Calu3 (cell line): ENCODE measurements at regions not wholly inside any gene's neighbourhood (a gene's known extent, or its start where the extent isn't known, plus 50 kb on each side); places are given as distances from the start of the nearest gene placed in this dataset.
"Not testable (repeated sequence)": the region's sequence is repeated elsewhere in the genome, so short reads cannot be mapped to it uniquely, and the experiment has no call there.

Experiments
- BruUV-seq: library from RNA; stranded (reverse); fragments of 400-500 nt; replicated peaks from 2 replicates; lab custom pipeline; 2021; lab: Mats Ljungman, UMichigan
- CTCF ChIA-PET: fragments of 300-600 bp; sonication (Branson Sonifier 250); formaldehyde crosslinking; loops from one replicate; lab custom pipeline; 2022; ENCODE audit warnings: antibody characterized with exemption; lab: Charles Lee
- DNase-seq: peaks from one replicate; pipeline ENCODE4 v3.0.0; 2022
- H3K27ac Mint-ChIP-seq: one replicate; pipeline ENCODE4 v1.8.0; 2022; ENCODE audit warnings: mixed read lengths; ENCODE audit not compliant: unreplicated experiment
- H3K27me3 Mint-ChIP-seq: one replicate; pipeline ENCODE4 v1.8.0; 2022; ENCODE audit warnings: mixed read lengths; ENCODE audit not compliant: unreplicated experiment
- H3K36me3 Mint-ChIP-seq: one replicate; pipeline ENCODE4 v1.8.0; 2022; ENCODE audit warnings: mild to moderate bottlenecking, moderate library complexity, mixed read lengths; ENCODE audit not compliant: insufficient read depth, unreplicated experiment
- H3K4me1 Mint-ChIP-seq: one replicate; pipeline ENCODE4 v1.8.0; 2022; ENCODE audit warnings: mild to moderate bottlenecking, low read depth, mixed read lengths; ENCODE audit not compliant: unreplicated experiment
- H3K4me3 Mint-ChIP-seq: one replicate; pipeline ENCODE4 v1.8.0; 2022; ENCODE audit warnings: mild to moderate bottlenecking, low read depth, moderate library complexity, mixed read lengths; ENCODE audit not compliant: unreplicated experiment
- H3K9me3 Mint-ChIP-seq: one replicate; pipeline ENCODE4 v1.8.0; 2022; ENCODE audit warnings: low read depth, mixed read lengths; ENCODE audit not compliant: unreplicated experiment
- CTCF ChIP-seq: fragments of 200-600 bp; IDR thresholded peaks from one replicate; pipeline ENCODE4 v1.8.0; 2022; ENCODE audit warnings: antibody characterized with exemption; ENCODE audit not compliant: unreplicated experiment
- intact Hi-C: fragments of 100-400 bp; cut with micrococcal nuclease; formaldehyde crosslinking; loops from one replicate; pipeline ENCODE4 v1.10.0; 2022; ENCODE audit not compliant: unreplicated experiment

- intact Hi-C loops, result no loop called here
- no peak overlapping the region for H3K4me3 Mint-ChIP-seq
- H3K9me3 Mint-ChIP-seq, result peaks cover 9% of the 10 kb centered on the region
- no peak for DNase-seq
- no peaks in the 10 kb centered on the region for H3K27me3 Mint-ChIP-seq
- no peaks in the 10 kb centered on the region for H3K4me1 Mint-ChIP-seq
- H3K27ac Mint-ChIP-seq, result no peak overlapping the region
- no TSS peak for BruUV-seq
- no peaks in the 10 kb centered on the region for H3K36me3 Mint-ChIP-seq
- CTCF ChIA-PET, result no interaction called here
- TF ChIP-seq CTCF, result no peak
These were observed 119.7 kb upstream of the XIRP2 start for GRCh38 chr2:166768393-166769123.

DNA sequence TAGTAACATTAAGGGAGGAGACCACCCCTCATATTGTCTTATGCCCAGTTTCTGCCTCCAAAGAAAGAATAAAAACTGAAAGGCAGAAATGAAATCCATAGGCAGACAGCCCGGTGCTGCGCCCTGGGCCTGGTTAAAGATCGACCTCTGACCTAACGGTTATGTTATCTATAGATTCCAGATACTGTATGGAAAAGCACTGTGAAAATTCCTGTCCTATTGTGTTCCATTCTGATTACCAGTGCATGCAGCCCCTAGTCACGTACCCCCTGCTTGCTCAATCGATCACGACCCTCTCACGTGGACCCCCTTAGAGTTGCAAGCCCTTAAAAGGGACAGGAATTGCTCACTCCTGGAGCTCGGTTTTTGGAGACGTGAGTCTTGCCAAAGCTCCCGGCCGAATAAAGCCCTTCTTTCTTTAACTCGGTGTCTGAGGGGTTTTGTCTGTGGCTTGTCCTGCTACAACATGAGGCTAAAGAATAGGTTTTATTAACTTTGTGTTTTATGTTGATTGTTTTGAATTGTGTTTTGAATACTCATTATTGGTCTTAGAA, 121.4 kb upstream of the XIRP2 start:
- H3K4me3 Mint-ChIP-seq, H3K9me3 Mint-ChIP-seq, H3K27me3 Mint-ChIP-seq, intact Hi-C loops, H3K36me3 Mint-ChIP-seq, CTCF ChIA-PET, BruUV-seq, DNase-seq, H3K27ac Mint-ChIP-seq, H3K4me1 Mint-ChIP-seq: not testable (repeated sequence)

DNA sequence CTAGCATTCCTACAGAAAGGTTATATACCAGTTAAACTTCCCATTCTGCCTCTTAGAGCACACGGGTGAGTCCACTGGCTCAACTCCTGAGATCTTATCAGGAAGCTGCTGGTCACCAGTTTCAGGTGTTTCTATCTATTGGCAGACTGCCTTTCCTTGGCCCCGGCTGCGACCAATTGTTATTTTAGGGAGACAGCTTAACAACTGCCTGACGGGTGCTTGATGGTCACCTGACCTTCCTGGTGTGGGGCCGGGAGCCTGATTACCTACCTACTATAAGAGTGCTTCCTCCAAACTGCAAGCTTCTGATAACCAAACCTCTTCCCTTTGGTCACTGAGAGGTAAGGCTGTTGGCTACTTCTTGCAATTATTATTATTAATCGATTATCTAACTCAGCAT, 122.1 kb upstream of the XIRP2 start:
- Mint-ChIP-seq H3K9me3 (peaks cover 9% of the 10 kb centered on the region), H3K27ac (no peak overlapping the region), H3K27me3 (no peaks in the 10 kb centered on the region), H3K4me3 (no peak overlapping the region), H3K36me3 (no peaks in the 10 kb centered on the region), H3K4me1 (no peaks in the 10 kb centered on the region)
- BruUV-seq, result no TSS peak
- TF ChIP-seq CTCF, result no peak
- intact Hi-C loops, result no loop called here
- CTCF ChIA-PET, result no interaction called here
- no peak for DNase-seq

GRCh38 chr2:166765141-166765540, 123.1 kb upstream of the XIRP2 start:
- no TSS peak for BruUV-seq
- Mint-ChIP-seq H3K9me3 (peaks cover 9% of the 10 kb centered on the region), H3K36me3 (no peaks in the 10 kb centered on the region), H3K27ac (no peak overlapping the region), H3K27me3 (no peaks in the 10 kb centered on the region), H3K4me3 (no peak overlapping the region), H3K4me1 (no peaks in the 10 kb centered on the region)
- no peak for TF ChIP-seq CTCF
- CTCF ChIA-PET, result no interaction called here
- intact Hi-C loops, result no loop called here
- DNase-seq, result no peak

DNA sequence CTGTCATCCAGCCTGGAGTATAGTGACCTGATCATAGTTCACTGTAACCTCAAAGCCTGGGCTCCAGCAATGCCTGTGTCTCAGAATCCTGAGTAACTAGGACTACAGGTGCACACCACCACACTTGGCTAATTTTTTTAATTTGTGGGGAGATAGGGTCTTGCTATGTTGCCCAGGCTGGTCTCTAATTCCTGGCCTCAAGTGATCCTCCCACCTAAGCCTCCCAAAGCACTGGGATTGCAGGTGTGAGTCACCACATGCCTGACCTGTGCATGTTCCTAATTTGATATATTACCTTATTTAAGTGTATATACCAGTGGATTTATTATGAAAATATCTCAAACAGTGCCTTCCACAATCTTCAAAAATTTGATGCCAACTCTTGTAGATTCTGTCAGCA, 123.6 kb upstream of the XIRP2 start:
- DNase-seq, result no peak
- CTCF ChIA-PET, result interaction anchor here (0.7 kb wide), 1 partner anchor 256 kb away, joined by 3 read pairs; no protein-coding TSS in a partner anchor
- H3K4me3 Mint-ChIP-seq, result no peak overlapping the region
- no peaks in the 10 kb centered on the region for H3K4me1 Mint-ChIP-seq
- H3K36me3 Mint-ChIP-seq, result no peaks in the 10 kb centered on the region
- no peaks in the 10 kb centered on the region for H3K27me3 Mint-ChIP-seq
- no TSS peak for BruUV-seq
- intact Hi-C loops, result no loop called here
- peaks cover 9% of the 10 kb centered on the region for H3K9me3 Mint-ChIP-seq
- no peak overlapping the region for H3K27ac Mint-ChIP-seq
- TF ChIP-seq CTCF, result no peak
